Right ventricle myocardium inferior (tissue), 1 donor: ENCODE measurements at regions not wholly inside any gene's neighbourhood (a gene's known extent, or its start where the extent isn't known, plus 50 kb on each side); places are given as distances from the start of the nearest gene placed in this dataset.
"Not testable (repeated sequence)": the region's sequence is repeated elsewhere in the genome, so short reads cannot be mapped to it uniquely, and the experiment has no call there.

Experiments
- ATAC-seq: fragments of 200-7000 bp; cut with Tn5 transposase; one replicate; pipeline ENCODE4 v1.9.1; 2020; ENCODE audit warnings: mild to moderate bottlenecking, moderate library complexity
- DNase-seq: peaks from one replicate; pipeline ENCODE4 v3.0.0; 2021; ENCODE audit errors: missing footprints
- intact Hi-C: fragments of 100-400 bp; cut with DNase I; formaldehyde crosslinking; loops from one replicate; pipeline ENCODE4 v1.11.0; 2022
- donor health status: DM: no; HTN: yes; CAD: no; lungs with severe emphysema.

DNA sequence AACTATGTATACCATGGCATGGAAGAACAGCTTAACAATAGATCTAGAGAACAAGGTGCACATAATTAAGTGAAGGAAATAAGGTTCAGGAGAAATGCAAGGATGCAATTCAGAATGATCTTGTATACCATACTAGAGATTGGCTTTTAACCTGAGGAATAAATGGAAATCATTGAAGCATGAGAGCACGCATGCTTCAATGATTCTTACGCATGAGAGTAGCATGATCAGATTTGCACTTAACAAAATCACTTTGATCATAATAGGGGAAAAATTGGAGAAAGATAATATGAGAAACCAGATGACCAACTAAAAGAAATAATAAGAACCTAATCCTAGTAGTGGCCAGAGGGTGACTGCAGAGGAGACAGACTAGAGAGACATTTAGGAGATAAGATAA is 133.3 kb upstream of the FSCB start:
- DNase-seq: no peak
- intact Hi-C loops: no loop called here

DNA sequence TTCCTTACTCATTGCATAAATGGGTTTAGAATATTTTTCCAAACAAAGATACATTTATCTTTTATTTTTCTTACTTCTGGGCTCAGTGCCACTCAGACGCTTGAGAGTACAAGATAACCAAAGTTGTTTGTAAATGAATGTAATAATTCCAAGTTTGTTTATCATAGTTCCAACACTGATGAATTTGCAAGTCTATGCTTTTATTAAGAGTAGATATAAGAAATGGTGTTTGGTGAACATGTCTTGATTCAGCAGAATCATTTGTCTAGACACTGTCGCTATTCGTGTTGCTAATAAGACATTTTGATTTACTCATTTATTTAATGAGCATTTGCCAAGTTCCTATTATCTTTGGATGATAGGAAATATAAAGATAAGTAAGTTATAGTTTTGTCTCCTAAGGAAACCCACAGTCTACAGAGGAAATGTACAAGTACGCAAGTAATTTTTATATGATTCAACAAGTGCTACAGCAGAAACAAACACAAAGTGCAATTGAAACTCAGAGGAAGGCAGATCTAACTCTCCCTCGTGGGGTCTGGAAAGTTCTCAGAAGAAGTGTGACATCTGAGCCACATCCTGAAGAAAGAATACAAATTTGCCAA is 132.8 kb upstream of the FSCB start:
- intact Hi-C loops: no loop called here
- DNase-seq: no peak
- no peak for ATAC-seq

More for the DNA sequence above, 133.3 kb upstream of the FSCB start:
- ATAC-seq: no peak

DNA sequence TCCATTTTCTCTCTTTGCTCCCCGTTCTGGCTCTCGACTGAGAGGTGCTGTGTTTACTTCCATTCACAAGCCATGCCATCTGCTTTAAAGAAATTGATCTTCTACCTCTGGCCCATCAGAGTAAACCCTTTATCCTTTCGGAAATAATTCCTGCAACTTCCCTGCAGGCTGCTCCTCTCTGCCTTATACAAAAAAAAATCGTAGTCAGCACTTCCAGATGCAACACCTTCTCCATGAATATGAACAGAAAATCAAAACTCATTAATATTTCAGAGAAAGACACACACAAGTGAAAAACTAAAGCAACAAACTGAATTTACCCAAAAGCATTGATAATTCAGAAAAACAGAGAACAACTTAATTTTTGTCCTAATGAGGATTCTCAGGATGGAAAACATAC is 127.6 kb upstream of the FSCB start:
- intact Hi-C loops: no loop called here
- ATAC-seq: no peak
- DNase-seq: no peak

DNA sequence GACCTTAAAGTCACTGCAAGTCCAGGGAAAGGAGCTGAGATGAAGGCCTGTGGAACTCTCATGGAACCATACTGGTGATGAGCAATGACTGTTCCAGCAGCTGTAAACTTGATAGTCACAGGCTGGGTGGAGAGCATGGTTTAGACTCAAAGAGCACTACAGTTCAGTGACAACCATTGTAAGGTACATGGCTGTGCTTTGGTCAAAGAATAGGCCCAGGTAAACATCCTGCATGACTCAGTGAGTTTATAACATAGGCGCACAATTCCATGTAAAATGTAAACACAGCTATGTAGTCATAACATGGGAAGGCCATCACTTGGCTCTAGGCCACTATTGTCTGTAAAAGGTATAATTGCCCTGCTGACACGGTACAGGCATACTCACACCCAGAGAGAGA is 119.3 kb upstream of the FSCB start:
- no peak for DNase-seq
- ATAC-seq: no peak
- intact Hi-C loops: no loop called here

DNA sequence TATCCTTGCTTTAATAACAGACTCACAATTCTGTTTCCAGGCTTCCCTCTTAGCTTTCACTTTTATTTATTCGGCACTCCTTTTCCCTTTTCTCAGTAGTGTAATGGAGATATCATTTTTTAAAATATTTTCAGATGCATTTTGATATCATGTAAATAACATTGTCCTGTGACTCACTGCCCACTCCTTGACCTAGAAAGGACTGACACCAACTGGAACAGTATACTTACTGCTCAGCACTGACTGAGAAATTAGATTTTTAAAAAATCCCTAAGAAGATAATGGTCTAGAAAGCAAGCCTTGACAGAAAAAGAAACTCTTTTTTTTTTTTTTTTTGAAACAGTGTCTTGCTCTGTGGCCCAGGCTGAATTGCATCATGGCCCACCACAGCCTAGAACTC is 118.0 kb upstream of the FSCB start:
- DNase-seq: no peak
- intact Hi-C loops: no loop called here
- no peak for ATAC-seq

DNA sequence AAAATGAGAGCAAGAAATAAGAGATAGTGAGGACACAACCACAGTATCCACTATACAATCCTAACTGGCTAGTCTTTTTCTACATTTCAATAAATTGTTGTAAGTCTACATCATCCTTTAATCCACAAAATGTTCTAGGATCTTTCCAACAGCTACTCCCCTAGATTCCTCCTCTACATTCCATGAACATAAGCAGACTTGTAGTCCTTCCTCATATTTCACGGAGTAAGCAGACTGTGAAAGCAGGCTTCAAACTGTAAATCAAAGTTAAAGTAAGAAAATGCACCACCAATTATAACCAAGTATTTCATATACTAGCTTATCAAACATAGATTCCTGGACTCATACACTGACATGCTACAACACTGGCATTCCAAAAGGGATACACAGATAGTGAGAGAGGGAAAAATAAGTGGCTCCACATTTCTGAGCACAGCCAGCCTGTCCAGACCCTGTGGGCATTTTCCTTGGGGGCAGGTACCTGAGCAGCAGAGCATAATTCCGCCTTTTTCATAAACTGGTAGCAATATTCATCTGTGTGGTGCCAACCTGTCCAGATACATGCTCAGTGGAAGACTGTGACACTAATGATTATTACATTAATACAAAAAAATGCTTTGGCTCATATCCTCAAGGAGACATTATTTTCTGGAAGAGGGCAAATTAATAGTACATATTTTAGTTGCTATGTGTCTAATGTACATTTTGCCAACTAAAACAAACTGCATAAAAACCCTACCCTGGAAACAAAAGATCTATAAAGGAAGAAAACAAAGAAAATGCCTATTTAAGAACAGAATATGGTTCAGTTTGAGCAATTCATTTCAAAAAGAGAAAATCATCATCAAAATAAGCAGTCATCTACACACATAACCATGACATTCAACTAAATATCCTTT is 113.3 kb upstream of the FSCB start:
- ATAC-seq (no peak), DNase-seq (no peak)
- intact Hi-C loops: no loop called here

DNA sequence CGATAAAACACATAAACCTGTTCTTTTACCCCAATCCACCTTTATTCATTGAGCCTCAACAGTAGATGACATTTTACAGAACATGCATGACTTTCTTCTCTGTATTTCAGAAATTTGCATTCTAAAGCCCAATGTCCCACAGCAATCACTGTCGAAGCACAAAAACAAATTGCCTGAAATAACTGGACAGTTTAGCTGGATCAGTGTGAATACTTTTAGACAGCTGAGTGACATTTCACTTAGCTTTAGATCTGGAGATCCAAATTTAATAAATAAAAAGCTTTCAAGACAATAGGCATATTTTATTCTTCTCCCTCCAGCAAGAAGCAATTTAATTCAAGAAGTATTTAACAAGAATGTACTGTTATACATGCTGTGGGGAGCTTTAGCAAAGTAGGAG is 109.1 kb upstream of the FSCB start:
- DNase-seq: no peak
- ATAC-seq: no peak
- intact Hi-C loops: no loop called here

DNA sequence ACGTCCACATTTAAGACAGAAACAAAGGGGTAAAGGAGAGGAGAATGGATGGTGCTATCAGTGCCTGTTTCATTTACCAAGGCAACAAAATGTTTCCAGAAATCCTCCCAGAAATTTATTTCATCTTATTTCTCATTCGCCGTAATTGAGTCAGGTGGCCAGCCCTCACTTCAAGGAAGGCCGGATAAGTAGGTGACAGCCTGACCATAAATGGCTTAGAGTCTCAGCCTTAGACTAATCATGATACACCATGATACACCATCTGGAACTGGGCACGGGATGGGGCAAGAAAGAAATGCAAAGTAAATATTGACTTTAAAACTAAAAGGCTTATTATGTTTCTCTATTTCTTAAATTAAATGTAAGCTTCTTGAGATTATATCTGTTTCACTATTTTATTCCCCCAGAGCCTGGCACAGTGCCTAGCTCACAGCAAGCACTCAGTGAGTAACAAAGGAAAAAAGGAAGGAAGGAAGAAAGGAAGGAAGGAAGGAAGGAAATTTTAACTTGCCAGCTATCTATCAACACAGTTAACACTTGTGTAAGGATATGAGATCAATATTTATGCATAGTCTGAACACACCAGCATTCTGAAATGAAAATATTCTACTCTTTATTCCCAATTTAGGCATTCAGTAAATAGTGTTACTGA is 106.1 kb upstream of the FSCB start:
- intact Hi-C loops: no loop called here
- DNase-seq (no peak), ATAC-seq (no peak)

DNA sequence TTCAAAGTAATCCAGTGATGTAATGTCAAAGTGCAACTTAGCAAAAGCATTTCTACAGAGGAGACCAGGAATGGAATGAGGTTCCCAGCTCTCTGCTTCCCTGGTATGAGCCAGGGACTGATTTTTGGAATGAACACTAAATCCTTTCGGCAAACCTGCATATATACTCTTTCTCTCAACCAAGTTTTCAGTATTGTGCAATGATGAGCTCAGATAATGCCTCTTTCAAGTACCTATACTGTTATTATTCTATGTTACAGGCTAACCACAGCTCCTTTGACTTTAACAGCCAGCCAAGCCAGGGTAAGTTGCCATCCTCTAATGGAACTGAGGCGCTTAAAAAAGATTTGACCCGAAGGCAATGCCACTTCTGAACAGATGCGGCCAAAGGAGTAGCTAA is 104.9 kb upstream of the FSCB start:
- intact Hi-C loops: no loop called here
- DNase-seq (no peak), ATAC-seq (no peak)

DNA sequence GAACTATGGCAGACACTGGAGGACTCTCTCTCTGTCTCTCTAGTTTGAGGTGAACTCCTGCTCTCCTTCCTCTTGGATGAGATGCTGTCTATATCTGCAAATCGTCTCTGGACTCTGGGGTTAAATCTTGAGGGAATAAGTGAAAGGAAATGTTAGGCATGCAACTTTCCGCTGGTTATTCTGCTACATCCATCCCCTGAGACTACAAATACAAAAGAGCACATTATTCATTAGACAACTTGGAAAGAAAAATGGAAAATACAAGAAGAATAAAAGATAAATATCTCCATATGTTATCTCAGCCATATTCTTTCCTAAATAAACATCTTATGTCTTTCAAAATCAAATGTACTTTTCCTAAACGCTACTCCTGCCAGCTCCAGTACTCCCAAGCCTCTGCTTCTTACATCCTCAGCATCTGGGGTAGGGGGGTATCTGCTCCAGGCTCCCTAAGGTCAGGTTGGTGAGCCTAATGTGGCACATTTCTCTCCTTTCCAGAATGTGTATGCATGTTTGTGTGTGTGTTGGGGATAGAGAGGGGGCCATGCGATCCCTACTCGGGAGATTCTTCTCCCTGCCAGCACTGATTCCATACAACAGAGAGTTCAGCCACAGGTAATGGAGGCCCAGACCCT is 102.9 kb upstream of the FSCB start:
- intact Hi-C loops: no loop called here
- no peak for DNase-seq
- no peak for ATAC-seq

DNA sequence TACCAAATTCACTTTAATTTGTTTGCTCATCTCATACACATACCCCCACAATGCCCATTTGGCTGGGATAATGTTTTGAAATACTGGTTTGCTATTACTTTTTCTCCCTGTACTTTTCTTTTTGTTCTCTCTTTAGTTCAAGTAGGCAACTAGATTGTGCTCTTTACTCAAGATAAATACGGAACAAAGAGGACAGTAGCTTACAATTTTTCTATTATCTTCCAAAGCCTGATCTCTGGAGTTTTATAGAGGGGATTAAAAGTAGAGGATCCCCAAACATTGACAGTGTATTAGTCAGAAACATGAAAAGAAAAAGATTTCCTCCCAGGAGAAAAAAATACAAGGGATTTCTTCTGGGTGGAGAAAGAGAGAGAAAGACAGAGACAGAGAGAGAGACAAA is 102.1 kb upstream of the FSCB start:
- DNase-seq (no peak), ATAC-seq (no peak)
- intact Hi-C loops: no loop called here

DNA sequence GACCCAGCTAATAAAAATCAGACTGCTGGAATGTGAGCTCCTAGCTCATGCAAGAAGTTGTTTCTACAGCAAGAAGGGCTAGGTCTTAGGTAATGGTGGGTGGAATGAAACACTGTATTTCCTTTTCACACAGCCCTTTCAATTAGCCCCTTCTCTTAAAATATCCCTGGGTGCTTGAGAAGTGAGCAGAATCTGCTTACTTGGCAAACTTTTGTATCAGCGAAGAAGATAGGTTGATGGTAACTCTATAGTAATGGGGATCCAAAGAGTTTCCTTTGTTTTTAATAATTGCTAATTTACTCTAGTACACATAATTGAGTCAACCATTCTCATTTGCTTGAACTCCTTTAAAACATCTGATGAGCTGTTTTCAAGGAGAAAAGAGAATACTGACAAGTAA is 100.6 kb upstream of the FSCB start:
- ATAC-seq: no peak
- intact Hi-C loops: no loop called here
- no peak for DNase-seq

DNA sequence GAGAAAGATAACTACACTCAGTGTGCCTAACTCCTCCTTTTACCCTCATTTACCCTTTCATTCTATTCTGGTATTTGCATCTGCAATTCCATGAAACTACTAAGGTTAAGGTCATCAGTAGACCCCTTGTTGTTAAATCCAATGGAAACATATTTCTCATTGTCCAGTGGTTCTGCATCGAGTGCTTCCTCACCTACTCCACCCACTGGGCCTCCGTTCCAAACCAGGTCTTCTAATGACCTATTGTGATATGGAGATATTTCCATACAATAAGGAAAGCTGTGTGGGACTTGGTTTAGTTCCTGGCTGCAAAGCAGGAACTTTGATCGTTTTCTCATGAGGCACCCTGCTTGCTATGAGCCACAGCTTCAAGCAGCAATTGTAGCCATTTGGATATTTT is 99.5 kb upstream of the FSCB start:
- intact Hi-C loops: no loop called here
- DNase-seq (no peak), ATAC-seq (no peak)

DNA sequence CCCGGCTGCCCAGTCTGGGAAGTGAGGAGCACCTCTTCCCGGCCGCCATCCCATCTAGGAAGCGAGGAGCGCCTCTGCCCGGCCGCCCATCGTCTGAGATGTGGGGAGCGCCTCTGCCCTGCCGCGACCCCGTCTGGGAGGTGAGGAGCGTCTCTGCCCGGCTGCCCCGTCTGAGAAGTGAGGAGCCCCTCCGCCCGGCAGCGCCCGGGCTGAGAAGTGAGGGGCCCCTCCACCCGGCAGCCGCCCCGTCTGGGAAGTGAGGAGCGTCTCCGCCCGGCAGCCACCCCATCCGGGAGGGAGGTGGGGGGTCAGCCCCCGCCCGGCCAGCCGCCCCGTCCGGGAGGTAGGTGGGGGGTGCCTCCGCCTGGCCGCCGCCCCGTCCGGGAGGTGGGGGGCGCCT is 94.2 kb upstream of the FSCB start:
- DNase-seq, intact Hi-C loops, ATAC-seq: not testable (repeated sequence)

DNA sequence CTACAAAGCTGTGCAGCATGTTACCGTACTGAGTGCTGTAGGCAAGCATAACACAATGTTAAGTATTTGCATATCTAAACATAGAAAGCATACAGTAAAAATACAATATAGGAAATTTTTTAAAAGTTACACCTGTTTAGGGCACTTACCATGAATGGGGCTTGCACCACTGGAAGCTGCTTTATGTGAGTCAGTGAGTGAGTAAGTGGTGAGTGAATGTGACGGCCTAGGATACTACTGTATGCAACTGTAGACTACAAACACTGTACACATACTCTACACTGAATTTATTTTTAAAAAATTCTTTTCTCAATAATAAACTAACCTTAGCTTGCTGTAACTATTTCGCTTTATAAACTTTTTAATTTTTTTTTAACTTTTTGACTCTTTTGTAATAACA is 82.1 kb upstream of the FSCB start:
- no peak for ATAC-seq
- intact Hi-C loops: no loop called here

DNA sequence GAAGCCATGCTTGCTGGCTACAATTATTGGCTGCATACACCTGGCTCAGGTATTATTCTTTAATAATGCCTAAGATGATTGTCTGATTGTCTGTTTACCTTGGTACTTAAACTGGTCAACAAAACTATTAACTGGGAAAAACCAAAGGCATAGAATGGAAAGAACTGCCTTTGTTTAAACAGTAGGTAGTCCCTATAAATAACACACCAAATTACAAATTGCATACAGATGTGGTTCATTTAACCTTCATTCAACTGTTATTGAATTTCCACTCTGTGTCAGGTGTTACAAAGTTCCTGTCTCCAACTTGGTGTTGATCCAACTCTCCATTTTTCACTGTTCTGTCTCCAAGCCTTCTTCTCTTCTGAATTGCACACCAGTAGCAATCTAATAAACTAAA is 79.8 kb upstream of the FSCB start:
- no peak for DNase-seq
- no peak for ATAC-seq
- intact Hi-C loops: no loop called here

More for the DNA sequence above, 82.1 kb upstream of the FSCB start:
- no peak for DNase-seq

DNA sequence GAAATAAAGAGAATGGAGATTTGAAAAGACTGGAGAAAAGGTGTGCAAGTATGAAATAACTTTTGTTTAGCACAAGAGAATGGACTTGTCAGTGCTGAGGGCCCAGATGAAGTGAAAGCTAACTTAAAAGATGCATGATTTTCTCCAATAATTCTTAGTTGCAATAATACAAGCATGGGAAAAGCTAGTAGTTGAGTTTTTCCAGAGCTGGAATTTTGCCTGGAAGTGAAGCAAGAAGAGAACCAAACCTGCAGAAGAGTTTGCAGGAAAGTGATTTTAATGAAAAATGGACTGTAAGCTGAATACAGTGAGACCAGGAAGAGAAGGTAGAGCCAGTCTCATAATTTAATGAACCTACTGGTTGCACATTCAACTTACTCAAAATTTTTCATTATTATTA is 69.3 kb upstream of the FSCB start:
- no peak for DNase-seq
- ATAC-seq: no peak
- intact Hi-C loops: no loop called here

DNA sequence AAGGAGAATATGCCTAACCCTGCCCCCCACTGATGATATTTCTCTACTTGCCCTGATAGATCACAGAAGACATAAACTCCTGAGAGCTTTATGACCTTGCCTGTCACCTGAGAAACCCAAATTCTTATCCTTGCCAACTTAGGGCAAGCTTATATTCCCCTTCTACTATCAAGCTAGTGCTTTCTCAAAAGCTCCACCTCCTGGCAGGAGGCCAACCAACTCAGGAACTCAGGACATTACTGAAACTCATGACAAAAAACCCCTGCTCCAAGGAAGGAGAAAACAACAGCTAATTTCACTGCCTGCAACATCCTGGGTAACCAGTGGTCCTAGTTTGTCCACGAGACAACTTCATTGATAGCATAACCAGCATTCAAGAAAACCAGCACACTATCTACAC is 60.9 kb upstream of the FSCB start:
- no peak for ATAC-seq
- DNase-seq: no peak

DNA sequence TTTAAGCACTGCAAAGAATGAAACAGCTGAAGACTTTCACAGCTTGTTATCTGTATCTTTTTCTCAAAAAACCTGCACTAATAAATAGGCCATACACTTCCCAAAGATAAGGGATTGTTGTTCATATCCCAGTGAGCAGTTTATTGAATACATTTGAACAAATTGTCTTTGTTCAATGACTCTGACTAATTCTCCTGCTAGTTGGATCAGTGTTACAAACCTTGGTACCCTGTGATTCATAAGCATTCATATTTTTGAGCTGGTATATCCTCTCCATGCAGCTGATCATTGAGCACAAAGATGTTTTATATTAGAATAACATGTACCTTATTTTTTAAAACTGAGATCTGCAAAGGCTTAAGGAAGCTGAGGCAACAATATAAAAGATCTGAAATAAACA is 58.9 kb upstream of the FSCB start:
- no peak for DNase-seq
- intact Hi-C loops: no loop called here
- ATAC-seq: no peak

More for the DNA sequence above, 60.9 kb upstream of the FSCB start:
- intact Hi-C loops: no loop called here

DNA sequence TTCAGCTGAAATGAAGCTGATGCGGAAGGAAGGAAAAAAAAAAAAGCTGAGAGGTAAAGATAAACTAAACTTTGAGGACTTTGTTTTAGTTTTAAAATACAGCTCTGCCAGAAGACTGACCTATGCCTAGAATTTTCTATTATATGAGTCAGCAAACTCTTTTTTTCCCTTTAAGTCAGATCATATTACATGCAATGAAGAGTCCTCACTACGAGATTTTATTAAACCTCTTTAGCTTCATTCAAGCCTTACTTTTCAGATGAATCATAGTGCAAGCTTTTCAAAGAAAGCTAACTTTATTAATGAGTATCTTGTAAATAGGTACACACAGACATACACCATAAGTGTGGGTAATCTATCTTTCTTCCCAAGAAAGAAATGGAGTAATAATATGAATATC is 57.8 kb upstream of the FSCB start:
- DNase-seq (no peak), ATAC-seq (no peak)
- intact Hi-C loops: no loop called here
